OCI-LY1 (cell line): ENCODE measurements at regions not wholly inside any gene's neighbourhood (a gene's known extent, or its start where the extent isn't known, plus 50 kb on each side); places are given as distances from the start of the nearest gene placed in this dataset.

Source experiments
- H2AFZ ChIP-seq: fragments of 200-600 bp; sonication (generic), shearing (Covaris generic); 2 replicates; pipeline ENCODE4 v1.6.0; 2014; ENCODE audit warnings: antibody characterized with exemption, mild to moderate bottlenecking, low read length
- H3F3A ChIP-seq: fragments of 200-600 bp; sonication (generic), shearing (Covaris generic); 2 replicates; pipeline ENCODE4 v1.6.0; 2014; ENCODE audit warnings: mild to moderate bottlenecking, antibody characterized with exemption, low read length, moderate library complexity; ENCODE audit not compliant: insufficient read depth
- H3K27ac ChIP-seq: fragments of 200-600 bp; sonication (generic); 2 replicates; pipeline ENCODE4 v1.5.1; 2014; ENCODE audit warnings: low read length, mixed run types, mild to moderate bottlenecking, low read depth; ENCODE audit not compliant: poor library complexity, severe bottlenecking
- H3K27me3 ChIP-seq: fragments of 200-600 bp; sonication (generic); 2 replicates; pipeline ENCODE4 v1.6.0; 2014; ENCODE audit warnings: antibody characterized with exemption, mild to moderate bottlenecking, low read length, moderate library complexity; ENCODE audit not compliant: insufficient read depth
- H3K36me3 ChIP-seq: fragments of 200-600 bp; sonication (generic); 2 replicates; pipeline ENCODE4 v1.6.1; 2014; ENCODE audit warnings: mild to moderate bottlenecking, antibody characterized with exemption, low read length, moderate library complexity, mixed read lengths; ENCODE audit not compliant: insufficient read depth
- H3K4me1 ChIP-seq: fragments of 200-600 bp; sonication (generic); 2 replicates; pipeline ENCODE4 v1.5.1; 2014; ENCODE audit warnings: mild to moderate bottlenecking, low read length, moderate library complexity; ENCODE audit not compliant: insufficient read depth, severe bottlenecking
- H3K4me2 ChIP-seq: fragments of 200-600 bp; sonication (generic), shearing (Covaris generic); 2 replicates; pipeline ENCODE4 v1.6.1; 2014; ENCODE audit warnings: low read length
- H3K4me3 ChIP-seq: fragments of 200-600 bp; sonication (generic); 2 replicates; pipeline ENCODE4 v1.5.1; 2014; ENCODE audit warnings: low read length, low read depth, mild to moderate bottlenecking, mixed read lengths; ENCODE audit not compliant: poor library complexity, severe bottlenecking
- H3K79me2 ChIP-seq: fragments of 200-600 bp; shearing (Covaris generic); 2 replicates; pipeline ENCODE4 v1.6.1; 2016; ENCODE audit warnings: mixed run types, low read length, mixed read lengths; ENCODE audit not compliant: insufficient read depth
- H3K9ac ChIP-seq: fragments of 200-600 bp; sonication (generic), shearing (Covaris generic); 2 replicates; pipeline ENCODE4 v1.6.1; 2014; ENCODE audit warnings: mild to moderate bottlenecking, low read length, mixed read lengths
- H3K9me2 ChIP-seq: fragments of 200-600 bp; sonication (generic), shearing (Covaris generic); 2 replicates; pipeline ENCODE4 v1.6.1; 2014; ENCODE audit warnings: low read depth, mild to moderate bottlenecking, low read length, mixed read lengths
- H3K9me3 ChIP-seq: fragments of 200-600 bp; shearing (Covaris generic); 2 replicates; pipeline ENCODE4 v1.6.1; 2014; ENCODE audit warnings: low read length, mixed read lengths
- H4K20me1 ChIP-seq: fragments of 200-600 bp; sonication (generic), shearing (Covaris generic); 2 replicates; pipeline ENCODE4 v1.6.0; 2016; ENCODE audit warnings: mild to moderate bottlenecking, low read length; ENCODE audit not compliant: insufficient read depth
- CTCF ChIP-seq: fragments of 200-600 bp; sonication (generic), shearing (Covaris generic); IDR thresholded peaks from 2 replicates; pipeline ENCODE4 v1.5.1; 2017; ENCODE audit warnings: mild to moderate bottlenecking, antibody characterized with exemption, low read length, moderate library complexity, mixed read lengths
- EZH2 ChIP-seq: fragments of 200-600 bp; sonication (generic), shearing (Covaris generic); IDR thresholded peaks from 2 replicates; pipeline ENCODE4 v1.8.0; 2017; ENCODE audit warnings: borderline replicate concordance, mixed run types, mild to moderate bottlenecking, antibody characterized with exemption, low read length, moderate library complexity, mixed read lengths

DNA sequence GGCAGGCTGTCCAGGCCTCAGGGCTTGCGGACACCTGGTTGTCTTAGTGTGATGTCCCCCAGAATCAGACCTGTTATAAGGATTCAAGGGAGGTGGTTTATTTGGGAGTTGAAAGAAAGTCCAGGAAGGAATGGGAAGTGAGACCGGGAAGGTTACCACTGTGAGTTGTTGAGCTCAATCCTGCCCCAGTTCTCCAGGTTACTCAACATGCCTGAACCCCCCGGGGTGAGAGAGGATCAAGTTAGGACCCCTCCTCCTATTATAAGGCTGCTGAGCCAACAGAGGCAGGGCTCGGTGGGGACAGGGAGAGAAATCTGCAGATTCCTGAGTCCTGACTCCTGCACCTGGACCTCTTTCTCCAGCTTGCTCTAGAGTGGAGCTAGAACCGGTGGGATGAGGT lies 86.4 kb downstream of the MRM1 start:
- H3K9ac ChIP-seq: no peak overlapping the region
- no peaks in the 10 kb centered on the region for H3K27me3 ChIP-seq
- H3K4me2 ChIP-seq: no peak overlapping the region
- H3K9me3 ChIP-seq: no peaks in the 10 kb centered on the region
- H3K4me1 ChIP-seq: no peaks in the 10 kb centered on the region
- no peaks in the 10 kb centered on the region for H3F3A ChIP-seq
- no peaks in the 10 kb centered on the region for H3K9me2 ChIP-seq
- TF ChIP-seq EZH2 (no peak), CTCF (no peak)
- no peaks in the 10 kb centered on the region for H3K36me3 ChIP-seq
- no peaks in the 10 kb centered on the region for H4K20me1 ChIP-seq
- H3K79me2 ChIP-seq: no peaks in the 10 kb centered on the region
- no peak overlapping the region for H3K27ac ChIP-seq
- no peak overlapping the region for H2AFZ ChIP-seq
- H3K4me3 ChIP-seq: no peak overlapping the region

- H3K9me3 ChIP-seq: no peaks in the 10 kb centered on the region
- H3K9ac ChIP-seq: no peak overlapping the region
- H2AFZ ChIP-seq: no peak overlapping the region
- no peaks in the 10 kb centered on the region for H3K9me2 ChIP-seq
- H3K4me2 ChIP-seq: no peak overlapping the region
- H3K27ac ChIP-seq: no peak overlapping the region
- no peaks in the 10 kb centered on the region for H3K27me3 ChIP-seq
- no peaks in the 10 kb centered on the region for H3K79me2 ChIP-seq
- no peaks in the 10 kb centered on the region for H4K20me1 ChIP-seq
- no peak for TF ChIP-seq CTCF
- no peak for TF ChIP-seq EZH2
- H3K4me1 ChIP-seq: no peaks in the 10 kb centered on the region
- no peak overlapping the region for H3K4me3 ChIP-seq
- no peaks in the 10 kb centered on the region for H3F3A ChIP-seq
- no peaks in the 10 kb centered on the region for H3K36me3 ChIP-seq
These were observed 87.8 kb downstream of the MRM1 start for GRCh38 chr17:36689089-36689667.

DNA sequence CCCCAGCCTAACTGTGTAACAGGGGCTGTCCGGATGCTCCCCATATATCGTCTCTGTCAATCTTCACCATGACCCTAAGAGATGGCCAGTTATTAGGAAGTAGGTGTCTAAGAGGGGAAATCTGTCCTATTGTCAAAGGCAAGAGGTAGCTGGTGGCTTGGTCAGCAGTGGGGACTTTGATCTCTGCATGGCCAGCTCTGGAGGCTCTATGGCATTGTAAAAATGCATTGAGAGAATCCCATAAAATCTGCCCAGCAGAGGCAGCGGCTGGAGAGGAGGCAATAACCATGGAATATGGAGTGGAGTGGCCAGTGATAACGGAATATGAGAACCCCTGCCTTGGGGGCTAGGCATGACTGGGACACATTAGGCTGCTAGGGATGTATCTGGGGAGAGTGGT lies 88.8 kb downstream of the MRM1 start:
- no peaks in the 10 kb centered on the region for H3K4me1 ChIP-seq
- H3K9ac ChIP-seq: no peak overlapping the region
- H3K36me3 ChIP-seq: no peaks in the 10 kb centered on the region
- no peaks in the 10 kb centered on the region for H3K9me3 ChIP-seq
- H2AFZ ChIP-seq: no peak overlapping the region
- H3K9me2 ChIP-seq: no peaks in the 10 kb centered on the region
- no peak overlapping the region for H3K4me3 ChIP-seq
- no peaks in the 10 kb centered on the region for H3K79me2 ChIP-seq
- H4K20me1 ChIP-seq: no peaks in the 10 kb centered on the region
- no peaks in the 10 kb centered on the region for H3K27me3 ChIP-seq
- TF ChIP-seq EZH2 (no peak), CTCF (no peak)
- H3K27ac ChIP-seq: no peak overlapping the region
- H3F3A ChIP-seq: no peaks in the 10 kb centered on the region
- H3K4me2 ChIP-seq: no peak overlapping the region
